ENCODE measurements at regions not wholly inside any gene's neighbourhood (a gene's known extent, or its start where the extent isn't known, plus 50 kb on each side); places are given as distances from the start of the nearest gene placed in this dataset.

- H3K27ac ChIP-seq, result no peak overlapping the region
- TF ChIP-seq ZFX (IDR thresholded peaks at IDR 0.05), result no peak
- no peak for TF ChIP-seq CTCF (conservative IDR thresholded peaks at IDR 0.05)
Measured at GRCh38 chr5:91639744-91640143, 256.6 kb upstream of the ARRDC3 start.

- TF ChIP-seq CTCF (conservative IDR thresholded peaks at IDR 0.05) (no peak), ZFX (IDR thresholded peaks at IDR 0.05) (no peak)
- H3K27ac ChIP-seq, result no peak overlapping the region
Measured at GRCh38 chr5:91638010-91638409, 254.9 kb upstream of the ARRDC3 start.

- TF ChIP-seq ZFX (IDR thresholded peaks at IDR 0.05) (no peak), CTCF (conservative IDR thresholded peaks at IDR 0.05) (no peak)
- no peak overlapping the region for H3K27ac ChIP-seq
Measured at GRCh38 chr5:91635950-91636734, 253.0 kb upstream of the ARRDC3 start.

- TF ChIP-seq CTCF (conservative IDR thresholded peaks at IDR 0.05) (no peak), ZFX (IDR thresholded peaks at IDR 0.05) (no peak)
- H3K27ac ChIP-seq, result no peak overlapping the region
Measured at GRCh38 chr5:91632871-91633270, 249.8 kb upstream of the ARRDC3 start.

- no peak overlapping the region for H3K27ac ChIP-seq
- TF ChIP-seq CTCF (conservative IDR thresholded peaks at IDR 0.05), result no peak
- no peak for TF ChIP-seq ZFX (IDR thresholded peaks at IDR 0.05)
Measured at GRCh38 chr5:91611746-91612145, 228.6 kb upstream of the ARRDC3 start.

- no peak for TF ChIP-seq ZFX (IDR thresholded peaks at IDR 0.05)
Measured at GRCh38 chr5:91607675-91608074, 224.6 kb upstream of the ARRDC3 start.

GRCh38 chr5:91599863-91600262 lies 216.7 kb upstream of the ARRDC3 start:
- TF ChIP-seq ZFX (IDR thresholded peaks at IDR 0.05), result no peak
- TF ChIP-seq CTCF (conservative IDR thresholded peaks at IDR 0.05), result no peak
- no peak overlapping the region for H3K27ac ChIP-seq

More at GRCh38 chr5:91607675-91608074, 224.6 kb upstream of the ARRDC3 start:
- no peak overlapping the region for H3K27ac ChIP-seq

- no peak overlapping the region for H3K27ac ChIP-seq
Measured at GRCh38 chr5:91598216-91598615, 215.1 kb upstream of the ARRDC3 start.

More at GRCh38 chr5:91598216-91598615, 215.1 kb upstream of the ARRDC3 start:
- TF ChIP-seq CTCF (conservative IDR thresholded peaks at IDR 0.05) (no peak), ZFX (IDR thresholded peaks at IDR 0.05) (no peak)
